ENCODE measurements at regions not wholly inside any gene's neighbourhood (a gene's known extent, or its start where the extent isn't known, plus 50 kb on each side); places are given as distances from the start of the nearest gene placed in this dataset.
"Not testable (repeated sequence)": the region's sequence is repeated elsewhere in the genome, so short reads cannot be mapped to it uniquely, and the experiment has no call there.

DNA sequence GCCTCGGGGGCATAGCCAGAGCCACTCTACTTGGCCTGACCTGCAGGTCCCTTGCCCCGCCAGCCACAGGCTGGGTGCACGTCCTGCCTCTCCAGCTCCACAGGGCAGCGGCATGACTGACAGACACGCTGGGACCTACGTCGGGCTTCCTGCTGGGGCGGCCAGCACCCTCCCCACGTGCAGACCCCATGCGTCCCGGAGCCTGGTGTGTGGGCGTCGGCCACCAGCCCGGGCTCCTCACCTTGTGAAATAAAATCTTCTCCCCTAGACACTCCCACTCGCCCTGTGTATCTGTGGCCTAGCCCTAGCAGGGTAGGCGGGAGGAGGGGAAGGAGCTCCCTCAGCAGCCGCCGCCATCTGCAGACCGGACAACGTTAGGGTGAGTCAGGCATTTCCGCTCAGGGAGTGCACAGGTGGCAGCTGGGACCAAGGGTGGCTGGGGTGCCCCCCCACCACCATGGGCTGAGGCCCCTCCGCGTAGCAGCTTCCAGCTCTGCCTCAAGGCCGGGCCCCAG, 119.5 kb downstream of the IGLL1 start:
- not testable (repeated sequence) for DNase-seq (ENCODE audit: low read depth)

DNA sequence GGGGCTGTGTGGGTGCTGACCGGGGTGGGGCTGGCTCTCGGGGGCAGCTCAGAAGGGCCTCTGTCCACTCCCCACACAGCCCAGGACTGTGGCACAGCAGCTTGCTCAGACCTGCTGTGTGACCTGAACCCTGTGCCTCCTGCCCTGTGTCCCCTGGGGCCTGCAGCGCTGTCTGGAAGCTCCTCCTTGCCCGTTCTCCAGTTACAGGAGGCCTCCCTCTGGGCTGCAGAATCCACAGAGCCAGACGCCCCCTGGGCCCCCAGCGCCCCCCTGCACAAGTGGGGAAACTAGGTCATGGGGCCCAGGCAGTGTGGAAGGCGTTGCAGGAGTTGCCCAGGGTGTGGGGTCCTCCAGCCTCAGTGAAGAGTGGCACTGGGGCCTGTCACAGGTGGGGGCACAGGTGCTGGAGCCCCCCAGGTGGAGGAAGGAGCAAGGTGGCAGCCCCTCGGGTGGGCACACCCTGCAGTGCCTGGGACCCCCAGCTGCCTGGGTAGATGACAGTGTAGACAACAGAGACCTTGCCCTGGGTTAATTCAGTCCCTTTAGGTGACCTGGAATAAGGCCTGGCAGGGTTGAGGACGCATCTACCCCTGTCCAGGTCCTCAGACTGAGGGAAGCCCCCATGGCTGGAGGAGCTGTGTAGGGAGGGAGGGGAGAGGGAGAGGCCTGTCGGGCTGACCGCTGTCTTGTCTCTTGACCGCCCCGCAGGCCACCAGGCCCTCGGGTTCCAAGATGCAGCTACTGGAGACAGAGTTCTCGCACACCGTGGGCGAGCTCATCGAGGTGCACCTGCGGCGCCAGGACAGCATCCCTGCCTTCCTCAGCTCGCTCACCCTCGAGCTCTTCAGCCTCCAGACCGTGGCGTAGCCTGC, 120.2 kb downstream of the IGLL1 start:
- DNase-seq (ENCODE audit: low read depth), result not testable (repeated sequence)

- DNase-seq (ENCODE audit: low read depth), result no peak
These were observed 121.2 kb downstream of the IGLL1 start for GRCh38 chr22:23458663-23459541.

- DNase-seq (ENCODE audit: low read depth), result no peak
These were observed 122.6 kb downstream of the IGLL1 start for GRCh38 chr22:23457380-23457985.

DNA sequence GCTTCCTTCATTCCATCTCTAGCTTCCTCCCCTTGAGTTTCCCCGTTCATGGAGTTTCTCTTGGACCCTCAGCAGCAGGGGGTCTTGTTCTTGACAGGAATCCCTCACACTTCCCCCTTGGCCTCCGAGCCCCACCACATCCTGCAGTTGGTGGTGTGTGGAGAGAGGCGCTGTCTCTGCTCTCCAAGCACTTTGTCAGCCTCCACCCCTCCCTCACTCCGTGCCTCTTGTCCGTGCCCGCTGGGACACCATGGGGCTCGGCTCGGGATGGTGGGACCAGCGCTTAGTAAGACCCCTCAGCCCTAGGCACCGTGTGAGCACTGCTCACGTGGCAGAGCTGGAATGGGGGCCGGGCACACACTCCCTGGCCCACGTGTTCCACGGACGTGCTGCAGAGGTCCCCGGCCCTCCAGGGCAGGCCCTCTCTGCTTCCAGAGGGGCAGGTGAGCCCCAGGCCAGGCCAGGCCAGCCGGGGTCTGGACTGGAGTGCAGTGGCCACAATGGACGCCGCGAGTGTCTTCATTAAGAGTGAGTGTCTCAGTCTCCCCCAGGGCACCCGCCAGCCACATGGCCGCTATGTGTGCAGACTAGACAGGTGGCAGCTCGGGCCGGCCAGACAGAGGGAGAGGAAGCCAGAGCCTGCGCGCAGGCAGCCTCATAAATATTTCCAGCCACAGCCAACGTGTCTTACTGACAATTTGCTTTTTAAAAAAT, 123.3 kb downstream of the IGLL1 start:
- not testable (repeated sequence) for DNase-seq (ENCODE audit: low read depth)

DNA sequence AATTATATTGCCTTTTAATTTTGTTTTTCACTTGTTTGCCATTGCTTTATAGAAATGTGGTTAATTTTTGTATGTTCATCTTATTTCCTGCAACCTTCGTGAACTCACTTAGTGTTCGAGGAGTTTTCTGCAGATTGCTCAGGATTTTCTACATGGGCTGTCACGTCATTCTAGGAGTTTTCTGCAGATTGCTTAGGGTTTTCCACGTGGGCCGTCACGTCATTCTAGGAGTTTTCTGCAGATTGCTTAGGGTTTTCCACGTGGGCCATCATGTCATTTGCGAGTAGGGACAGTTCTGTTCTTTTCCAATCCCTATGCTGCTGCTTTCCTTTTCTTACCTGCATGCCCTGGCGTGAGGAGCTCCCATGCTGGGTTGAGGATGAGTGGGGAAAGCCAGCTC, 125.7 kb downstream of the IGLL1 start:
- not testable (repeated sequence) for DNase-seq (ENCODE audit: low read depth)

- no peak for DNase-seq (ENCODE audit: low read depth)
These were observed 126.8 kb downstream of the IGLL1 start for GRCh38 chr22:23453277-23453676.

- no peak for DNase-seq (ENCODE audit: low read depth)
These were observed 127.7 kb downstream of the IGLL1 start for GRCh38 chr22:23452231-23453010.

GRCh38 chr22:23451452-23452230, 128.4 kb downstream of the IGLL1 start:
- not testable (repeated sequence) for DNase-seq (ENCODE audit: low read depth)

DNA sequence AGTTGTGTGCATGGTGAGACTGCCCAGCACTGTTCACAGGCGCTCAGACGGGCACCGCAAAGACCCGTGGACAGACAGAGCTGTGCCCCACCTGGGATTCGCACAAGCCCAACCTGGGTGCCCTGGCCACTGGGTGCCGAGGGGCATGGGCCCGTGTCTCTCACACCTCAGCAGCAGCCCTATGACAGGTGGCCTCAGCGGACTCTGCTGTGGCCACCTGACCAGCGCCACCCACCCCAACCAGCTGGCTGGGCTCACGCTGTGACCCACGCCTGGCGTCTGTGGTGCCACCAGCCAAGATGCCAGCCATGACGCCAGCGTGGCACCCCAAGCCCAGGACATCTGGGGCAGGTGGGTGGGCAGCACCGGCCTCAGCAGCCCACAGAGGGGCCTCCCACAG, 129.3 kb downstream of the IGLL1 start:
- DNase-seq (ENCODE audit: low read depth), result not testable (repeated sequence)

- no peak for DNase-seq (ENCODE audit: low read depth)
These were observed 129.7 kb downstream of the IGLL1 start for GRCh38 chr22:23450434-23450795.

GRCh38 chr22:23449748-23450433, 130.2 kb downstream of the IGLL1 start:
- not testable (repeated sequence) for DNase-seq (ENCODE audit: low read depth)

GRCh38 chr22:23448499-23449288, 131.4 kb downstream of the IGLL1 start:
- DNase-seq (ENCODE audit: low read depth), result not testable (repeated sequence)

- DNase-seq (ENCODE audit: low read depth), result no peak
These were observed 133.2 kb downstream of the IGLL1 start for GRCh38 chr22:23446796-23447350.

- not testable (repeated sequence) for DNase-seq (ENCODE audit: low read depth)
These were observed 133.9 kb downstream of the IGLL1 start for GRCh38 chr22:23446194-23446593.

DNA sequence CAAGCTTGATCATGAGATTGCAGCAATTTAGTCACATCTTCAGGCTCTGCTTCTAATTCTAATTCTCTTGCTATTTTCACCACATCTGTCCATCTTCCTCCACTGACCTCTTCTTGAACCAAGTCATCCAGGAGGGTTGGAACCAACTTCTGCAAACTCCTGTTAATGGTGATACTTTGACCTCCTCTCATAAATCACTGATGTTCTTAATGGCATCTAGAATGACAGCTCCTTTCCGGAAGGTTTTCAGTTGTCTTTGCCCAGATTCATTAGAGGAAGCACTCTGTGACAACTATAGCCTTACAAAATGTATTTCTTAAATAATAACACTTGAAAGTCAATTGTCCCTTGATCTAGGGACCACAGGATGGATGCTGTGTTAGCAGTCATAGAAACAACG, 136.2 kb downstream of the IGLL1 start:
- not testable (repeated sequence) for DNase-seq (ENCODE audit: low read depth)

- DNase-seq (ENCODE audit: low read depth), result not testable (repeated sequence)
These were observed 140.5 kb downstream of the IGLL1 start for GRCh38 chr22:23439581-23439980.

GRCh38 chr22:23438216-23438615, 141.9 kb downstream of the IGLL1 start:
- DNase-seq (ENCODE audit: low read depth), result no peak

All from GM04504 (cell line).